Mucosa of descending colon (tissue), 3 donors: ENCODE measurements at regions not wholly inside any gene's neighbourhood (a gene's known extent, or its start where the extent isn't known, plus 50 kb on each side); places are given as distances from the start of the nearest gene placed in this dataset.

ENCODE experiments used
- ATAC-seq: fragments of 200-7000 bp; cut with Tn5 transposase; one replicate; pipeline ENCODE4 v1.9.1; 2020; ENCODE audit warnings: mild to moderate bottlenecking, moderate library complexity
- DNase-seq, 3 donors: peaks; one replicate each; pipeline ENCODE4 v3.0.0-alpha.2; 2020
- H3K36me3 ChIP-seq: fragments of 200-600 bp; one replicate; pipeline ENCODE4 v1.8.0; 2021; ENCODE audit warnings: low read depth, mild to moderate bottlenecking
- H3K4me1 ChIP-seq: fragments of 200-600 bp; one replicate; pipeline ENCODE4 v1.8.0; 2021; ENCODE audit warnings: low read depth, mild to moderate bottlenecking
- H3K4me3 ChIP-seq: fragments of 200-600 bp; one replicate; pipeline ENCODE4 v1.8.0; 2021; ENCODE audit warnings: mild to moderate bottlenecking
- H3K9me3 ChIP-seq: fragments of 200-600 bp; one replicate; pipeline ENCODE4 v1.8.0; 2021; ENCODE audit warnings: mild to moderate bottlenecking
- CTCF ChIP-seq: fragments of 200-600 bp; IDR thresholded peaks from one replicate; pipeline ENCODE4 v1.8.0; 2022; ENCODE audit warnings: antibody characterized with exemption, mild to moderate bottlenecking
- intact Hi-C, 2 donors: fragments of 100-400 bp; cut with DNase I in 1 of 2; cut with micrococcal nuclease in 1 of 2; formaldehyde crosslinking; loops; one replicate each; pipeline versions ENCODE4 v1.11.0 to v1.11.1; 2022; cut with DNase I, micrococcal nuclease
- donor health status: DM: no; HTN: no; CAD: no; lungs with moderate emphysema.
- donor health status: DM: no; HTN: no; CAD: no.
- donor health status: DM: no; HTN: yes; CAD: no.

DNA sequence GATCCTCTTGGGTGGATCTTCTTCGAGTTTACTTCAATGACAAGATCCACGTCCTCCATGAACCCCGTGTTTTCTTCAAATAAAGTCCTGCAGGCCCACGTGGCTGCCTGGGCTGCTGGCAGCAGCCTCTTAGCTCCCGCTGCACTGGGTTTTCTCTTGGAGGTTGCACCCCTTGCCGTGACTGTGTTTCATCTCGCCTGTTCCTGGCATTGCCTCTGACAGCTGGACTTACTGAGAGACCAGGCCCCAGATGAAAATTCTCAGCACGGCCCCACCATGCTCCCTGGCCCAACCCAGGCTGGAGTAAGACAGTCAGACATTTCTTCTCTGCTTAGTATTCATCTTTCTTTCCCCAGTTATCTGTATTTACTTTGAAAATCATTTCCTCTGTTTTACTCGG, 274.8 kb upstream of the RUNX1 start:
- H3K36me3 ChIP-seq = no peaks in the 10 kb centered on the region
- intact Hi-C loops = no loop called here
- H3K4me3 ChIP-seq = no peak overlapping the region
- peak in 2 of 3 donors; percentile 17 to 30 for DNase-seq
- TF ChIP-seq CTCF = no peak
- peak; percentile 25 for ATAC-seq
- no peaks in the 10 kb centered on the region for H3K4me1 ChIP-seq
- H3K9me3 ChIP-seq = no peaks in the 10 kb centered on the region

DNA sequence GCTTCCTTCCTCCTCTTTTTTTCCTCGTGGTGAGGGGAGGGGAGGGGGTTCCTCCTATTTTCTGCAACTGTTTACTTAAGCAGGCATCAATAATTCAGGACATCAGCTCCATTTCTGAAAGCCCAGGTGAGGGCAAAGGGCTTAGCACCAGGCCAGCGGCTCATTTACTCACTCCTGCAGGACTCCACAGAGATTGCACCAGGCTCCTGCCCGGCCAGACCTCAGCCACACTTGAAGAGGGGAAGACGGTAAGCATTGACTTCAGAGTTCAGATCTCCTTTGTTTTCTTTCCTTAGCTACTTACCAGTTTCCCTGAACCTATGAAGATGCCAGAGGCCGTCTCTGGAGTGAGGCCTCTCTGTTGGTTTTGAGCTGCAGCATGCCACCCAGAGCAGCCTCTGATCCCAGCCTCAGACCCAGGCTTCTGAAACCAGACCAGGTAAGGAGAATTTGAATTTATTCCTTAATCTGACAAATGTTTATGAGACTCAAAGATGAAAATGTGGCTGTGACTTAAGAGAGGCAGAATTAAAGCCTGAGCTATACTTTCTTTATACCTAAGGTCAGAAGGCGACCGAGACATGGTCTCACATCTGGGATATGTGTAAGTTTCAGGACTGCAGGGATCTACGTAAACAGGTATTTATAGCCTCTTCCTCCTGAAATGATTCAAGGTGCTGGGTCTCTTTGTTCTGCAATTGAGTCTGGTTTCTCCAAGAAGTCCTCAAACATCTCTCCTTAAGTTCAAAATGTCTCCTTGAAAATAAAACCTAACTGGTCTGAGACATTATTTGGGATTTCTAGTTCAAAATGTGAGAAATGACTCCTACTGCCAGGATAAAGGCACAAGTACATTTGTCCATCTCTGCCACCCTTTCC, 272.5 kb upstream of the RUNX1 start:
- H3K4me3 ChIP-seq = no peak overlapping the region
- no peaks in the 10 kb centered on the region for H3K9me3 ChIP-seq
- ATAC-seq (no peak), DNase-seq (no peak)
- intact Hi-C loops = no loop called here
- no peaks in the 10 kb centered on the region for H3K4me1 ChIP-seq
- H3K36me3 ChIP-seq = no peaks in the 10 kb centered on the region
- TF ChIP-seq CTCF = no peak

DNA sequence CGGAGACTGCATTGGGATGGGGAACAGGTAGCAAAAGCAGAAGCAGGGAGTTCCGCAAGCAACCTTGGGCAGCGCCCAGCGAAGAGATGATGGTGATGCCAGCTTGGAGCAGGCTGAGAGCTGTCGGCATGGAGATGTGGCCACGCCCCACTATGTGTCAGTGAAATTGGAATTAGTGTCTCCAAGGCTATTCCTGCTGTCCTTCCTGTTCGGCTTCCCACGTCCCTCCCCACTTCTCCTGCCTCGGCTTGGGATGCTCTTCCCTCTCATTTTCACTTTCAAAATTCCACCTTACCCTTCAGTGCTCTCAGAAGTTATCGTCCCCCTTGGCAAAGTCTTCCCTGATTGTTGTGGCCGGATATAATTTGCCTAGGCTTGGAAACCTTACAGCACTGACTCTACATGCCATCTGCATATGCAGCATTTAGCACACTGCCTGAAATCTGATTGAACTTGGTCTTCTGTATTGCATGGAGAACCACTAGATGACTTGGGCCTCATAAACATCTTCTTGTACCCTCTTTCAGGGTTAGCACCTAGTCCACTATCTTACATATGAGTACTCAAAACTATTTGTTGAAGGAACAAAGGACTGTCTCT, 270.7 kb upstream of the RUNX1 start:
- intact Hi-C loops = no loop called here
- DNase-seq (no peak), ATAC-seq (no peak)
- Histone ChIP-seq H3K4me3 (no peak overlapping the region), H3K36me3 (no peaks in the 10 kb centered on the region), H3K4me1 (no peaks in the 10 kb centered on the region), H3K9me3 (no peaks in the 10 kb centered on the region)
- TF ChIP-seq CTCF = no peak

- DNase-seq (no peak), ATAC-seq (no peak)
- Histone ChIP-seq H3K4me3 (no peak overlapping the region), H3K4me1 (no peaks in the 10 kb centered on the region), H3K36me3 (no peaks in the 10 kb centered on the region), H3K9me3 (no peaks in the 10 kb centered on the region)
- intact Hi-C loops = no loop called here
- no peak for TF ChIP-seq CTCF
Measured at GRCh38 chr21:35316933-35317332, 267.8 kb upstream of the RUNX1 start.

DNA sequence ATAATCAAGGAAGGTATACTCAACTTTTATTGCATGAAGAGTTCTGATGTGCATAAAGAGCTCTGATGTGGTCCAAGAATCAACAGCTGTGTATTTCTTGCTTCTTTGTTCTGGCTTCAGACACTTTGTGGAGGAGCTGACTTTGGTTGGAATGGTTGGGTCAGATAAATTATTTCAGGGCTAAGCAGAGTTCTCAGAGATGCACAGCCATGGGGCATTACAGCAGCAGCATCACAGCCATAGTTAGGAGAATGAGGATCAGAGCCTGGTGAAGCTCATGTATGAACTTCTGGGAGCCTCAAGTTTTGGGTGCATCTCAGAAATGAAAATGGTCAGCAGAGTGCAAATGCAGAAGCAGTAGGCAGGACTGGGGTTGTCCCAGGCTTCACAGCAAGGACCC, 267.4 kb upstream of the RUNX1 start:
- no peak for TF ChIP-seq CTCF
- Histone ChIP-seq H3K4me1 (no peaks in the 10 kb centered on the region), H3K9me3 (no peaks in the 10 kb centered on the region), H3K4me3 (no peak overlapping the region), H3K36me3 (no peaks in the 10 kb centered on the region)
- ATAC-seq = no peak
- no peak for DNase-seq
- intact Hi-C loops = no loop called here
